Parathyroid adenoma (tissue), 2 donors: ENCODE measurements at regions not wholly inside any gene's neighbourhood (a gene's known extent, or its start where the extent isn't known, plus 50 kb on each side); places are given as distances from the start of the nearest gene placed in this dataset.

Experiments used
- H2AFZ ChIP-seq: fragments of 300-600 bp; sonication (generic); one replicate; pipeline ENCODE4 v1.7.0; 2017; ENCODE audit warnings: antibody characterized with exemption, mild to moderate bottlenecking
- H3K27ac ChIP-seq: fragments of 300-600 bp; sonication (generic); one replicate; pipeline ENCODE4 v1.7.0; 2017
- H3K27me3 ChIP-seq: fragments of 300-600 bp; sonication (generic); one replicate; pipeline ENCODE4 v1.7.0; 2017; ENCODE audit warnings: low read length; ENCODE audit not compliant: control insufficient read depth, insufficient read depth
- H3K36me3 ChIP-seq: fragments of 300-600 bp; sonication (generic); one replicate; pipeline ENCODE4 v1.7.0; 2017; ENCODE audit warnings: low read length; ENCODE audit not compliant: control insufficient read depth, insufficient read depth
- H3K4me1 ChIP-seq: fragments of 300-600 bp; sonication (generic); one replicate; pipeline ENCODE4 v1.7.0; 2017; ENCODE audit warnings: control low read depth
- H3K4me2 ChIP-seq: fragments of 300-600 bp; sonication (generic); one replicate; pipeline ENCODE4 v1.7.0; 2017; ENCODE audit warnings: low read length
- H3K4me3 ChIP-seq: fragments of 300-600 bp; sonication (generic); one replicate; pipeline ENCODE4 v1.7.0; 2017; ENCODE audit warnings: low read depth, low read length
- H3K79me2 ChIP-seq: fragments of 300-600 bp; sonication (generic); one replicate; pipeline ENCODE4 v1.7.0; 2017; ENCODE audit warnings: control low read depth
- H3K9ac ChIP-seq: fragments of 300-600 bp; sonication (generic); one replicate; pipeline ENCODE4 v1.7.0; 2017; ENCODE audit warnings: mild to moderate bottlenecking
- H3K9me3 ChIP-seq: fragments of 300-600 bp; sonication (generic); one replicate; pipeline ENCODE4 v1.7.0; 2017; ENCODE audit warnings: low read length; ENCODE audit not compliant: control insufficient read depth
- CTCF ChIP-seq: fragments of 300-600 bp; sonication (generic); IDR thresholded peaks from one replicate; pipeline ENCODE4 v1.7.0; 2017; ENCODE audit warnings: antibody characterized with exemption, mild to moderate bottlenecking
- donor health status: primary hyperparathyroidism.

GRCh38 chr5:114050087-114050486 is 311.8 kb upstream of the KCNN2 start:
- Histone ChIP-seq H3K4me1 (no peaks in the 10 kb centered on the region), H3K27me3 (no peaks in the 10 kb centered on the region), H3K79me2 (no peaks in the 10 kb centered on the region), H3K27ac (no peak overlapping the region), H2AFZ (no peak overlapping the region), H3K36me3 (no peaks in the 10 kb centered on the region), H3K4me3 (no peak overlapping the region), H3K9ac (no peak overlapping the region), H3K9me3 (no peaks in the 10 kb centered on the region), H3K4me2 (no peak overlapping the region)
- TF ChIP-seq CTCF: no peak

- Histone ChIP-seq H3K36me3 (no peaks in the 10 kb centered on the region), H3K9me3 (no peaks in the 10 kb centered on the region), H3K27ac (no peak overlapping the region), H3K79me2 (no peaks in the 10 kb centered on the region), H3K4me2 (no peak overlapping the region), H3K27me3 (no peaks in the 10 kb centered on the region), H3K9ac (no peak overlapping the region), H3K4me1 (no peaks in the 10 kb centered on the region), H2AFZ (no peak overlapping the region), H3K4me3 (no peak overlapping the region)
- no peak for TF ChIP-seq CTCF
Measured at GRCh38 chr5:114053372-114053771, 308.5 kb upstream of the KCNN2 start.

- H3K4me1 ChIP-seq: no peaks in the 10 kb centered on the region
- H3K79me2 ChIP-seq: no peaks in the 10 kb centered on the region
- no peaks in the 10 kb centered on the region for H3K36me3 ChIP-seq
- no peak for TF ChIP-seq CTCF
- H3K27ac ChIP-seq: no peak overlapping the region
- no peak overlapping the region for H2AFZ ChIP-seq
- H3K9me3 ChIP-seq: no peaks in the 10 kb centered on the region
- H3K4me3 ChIP-seq: no peak overlapping the region
- no peaks in the 10 kb centered on the region for H3K27me3 ChIP-seq
- H3K9ac ChIP-seq: no peak overlapping the region
- H3K4me2 ChIP-seq: no peak overlapping the region
Measured at GRCh38 chr5:114054594-114054993, 307.3 kb upstream of the KCNN2 start.

- no peak overlapping the region for H3K27ac ChIP-seq
- H3K4me2 ChIP-seq: peak overlapping the region; percentile 93
- H3K36me3 ChIP-seq: no peaks in the 10 kb centered on the region
- no peak overlapping the region for H3K9ac ChIP-seq
- H2AFZ ChIP-seq: peak overlapping the region; percentile 72
- peak overlapping the region; percentile 61 for H3K4me3 ChIP-seq
- H3K9me3 ChIP-seq: no peaks in the 10 kb centered on the region
- H3K79me2 ChIP-seq: no peaks in the 10 kb centered on the region
- no peaks in the 10 kb centered on the region for H3K27me3 ChIP-seq
- TF ChIP-seq CTCF: no peak
- H3K4me1 ChIP-seq: no peaks in the 10 kb centered on the region
Measured at GRCh38 chr5:114055318-114056184, 306.3 kb upstream of the KCNN2 start.

- Histone ChIP-seq H2AFZ (peak overlapping the region; percentile 72), H3K4me3 (peak overlapping the region; percentile 61), H3K4me2 (peak overlapping the region; percentile 93), H3K27me3 (no peaks in the 10 kb centered on the region), H3K4me1 (no peaks in the 10 kb centered on the region), H3K36me3 (no peaks in the 10 kb centered on the region), H3K79me2 (no peaks in the 10 kb centered on the region), H3K9ac (no peak overlapping the region), H3K9me3 (no peaks in the 10 kb centered on the region), H3K27ac (no peak overlapping the region)
- TF ChIP-seq CTCF: no peak
Measured at GRCh38 chr5:114056185-114056538, 305.7 kb upstream of the KCNN2 start.
